ENCODE measurements at regions not wholly inside any gene's neighbourhood (a gene's known extent, or its start where the extent isn't known, plus 50 kb on each side); places are given as distances from the start of the nearest gene placed in this dataset.
"Not testable (repeated sequence)": the region's sequence is repeated elsewhere in the genome, so short reads cannot be mapped to it uniquely, and the experiment has no call there.

- not testable (repeated sequence) for DNase-seq (ENCODE audit: low read depth in 2 of 2)
Measured at GRCh38 chr5:40225147-40225546, 454.6 kb upstream of the PTGER4 start.

- no peak for DNase-seq (ENCODE audit: low read depth in 2 of 2)
Measured at GRCh38 chr5:40224421-40224820, 455.3 kb upstream of the PTGER4 start.

GRCh38 chr5:40223884-40224402 is 455.8 kb upstream of the PTGER4 start:
- no peak for DNase-seq (ENCODE audit: low read depth in 2 of 2)

- no peak for DNase-seq (ENCODE audit: low read depth in 2 of 2)
Measured at GRCh38 chr5:40221796-40222195, 457.9 kb upstream of the PTGER4 start.

- no peak for DNase-seq (ENCODE audit: low read depth in 2 of 2)
Measured at GRCh38 chr5:40221255-40221654, 458.5 kb upstream of the PTGER4 start.

- DNase-seq (ENCODE audit: low read depth in 2 of 2), result no peak
Measured at GRCh38 chr5:40220260-40220659, 459.5 kb upstream of the PTGER4 start.

GRCh38 chr5:40217553-40217952 is 462.2 kb upstream of the PTGER4 start:
- no peak for DNase-seq (ENCODE audit: low read depth in 2 of 2)

GRCh38 chr5:40210694-40211093 is 469.0 kb upstream of the PTGER4 start:
- DNase-seq (ENCODE audit: low read depth in 2 of 2), result no peak

GRCh38 chr5:40206030-40206429 is 473.7 kb upstream of the PTGER4 start:
- DNase-seq (ENCODE audit: low read depth in 2 of 2), result no peak

GRCh38 chr5:40204144-40204543 is 475.6 kb upstream of the PTGER4 start:
- DNase-seq (ENCODE audit: low read depth in 2 of 2), result no peak

GRCh38 chr5:40202814-40203440 is 476.8 kb upstream of the PTGER4 start:
- no peak for DNase-seq (ENCODE audit: low read depth in 2 of 2)

- DNase-seq (ENCODE audit: low read depth in 2 of 2), result no peak
Measured at GRCh38 chr5:40198736-40199135, 481.0 kb upstream of the PTGER4 start.

GRCh38 chr5:40195574-40195973 is 484.1 kb upstream of the PTGER4 start:
- not testable (repeated sequence) for DNase-seq (ENCODE audit: low read depth in 2 of 2)

GRCh38 chr5:40191150-40191549 is 488.6 kb upstream of the PTGER4 start:
- DNase-seq (ENCODE audit: low read depth in 2 of 2), result no peak

GRCh38 chr5:40172721-40173120 is 507.0 kb upstream of the PTGER4 start:
- DNase-seq (ENCODE audit: low read depth in 2 of 2), result no peak

- DNase-seq (ENCODE audit: low read depth in 2 of 2), result no peak
Measured at GRCh38 chr5:40171971-40172370, 507.7 kb upstream of the PTGER4 start.

GRCh38 chr5:40167283-40167682 is 512.4 kb upstream of the PTGER4 start:
- DNase-seq (ENCODE audit: low read depth in 2 of 2), result no peak

- no peak for DNase-seq (ENCODE audit: low read depth in 2 of 2)
Measured at GRCh38 chr5:40166802-40167201, 512.9 kb upstream of the PTGER4 start.

- no peak for DNase-seq (ENCODE audit: low read depth in 2 of 2)
Measured at GRCh38 chr5:40165789-40166728, 513.7 kb upstream of the PTGER4 start.

- DNase-seq (ENCODE audit: low read depth in 2 of 2), result no peak
Measured at GRCh38 chr5:40165106-40165788, 514.5 kb upstream of the PTGER4 start.

- DNase-seq (ENCODE audit: low read depth in 2 of 2), result no peak
Measured at GRCh38 chr5:40160435-40160834, 519.3 kb upstream of the PTGER4 start.

- DNase-seq (ENCODE audit: low read depth in 2 of 2), result no peak
Measured at GRCh38 chr5:40154194-40154593, 525.5 kb upstream of the PTGER4 start.
